ENCODE measurements at regions not wholly inside any gene's neighbourhood (a gene's known extent, or its start where the extent isn't known, plus 50 kb on each side); places are given as distances from the start of the nearest gene placed in this dataset.

DNA sequence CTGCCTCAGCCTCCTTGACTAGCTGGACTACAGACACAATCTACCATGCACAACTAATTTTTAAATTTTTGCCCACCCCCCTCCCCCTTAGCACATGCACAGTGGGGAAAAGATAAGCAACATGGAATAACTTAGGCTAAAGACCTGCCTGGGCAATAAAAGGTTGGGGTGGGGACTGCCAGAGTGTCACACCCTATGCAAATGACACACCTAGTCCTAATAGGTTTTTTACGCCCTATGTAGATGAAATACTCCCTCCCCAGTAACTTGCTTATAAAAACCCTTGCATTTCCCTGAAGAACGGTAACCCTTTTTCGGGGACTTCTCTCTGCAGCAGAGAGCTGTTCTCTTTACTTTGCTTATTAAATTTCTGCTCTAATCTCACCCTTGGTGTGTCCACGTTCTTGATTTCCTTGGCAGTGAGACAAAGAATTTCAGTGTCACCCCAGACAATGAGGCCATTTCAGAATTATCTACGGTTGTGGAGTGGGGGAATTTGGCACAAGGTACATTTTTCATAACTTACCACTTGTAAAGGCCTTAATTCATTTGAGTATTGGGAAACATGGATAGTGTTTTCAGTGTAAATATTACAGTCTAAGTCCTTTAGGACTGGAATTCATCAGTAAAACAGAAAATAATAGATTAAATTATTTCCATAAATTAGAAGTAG, 109.2 kb downstream of the NOL4 start:
- peaks cover 3% of the 10 kb centered on the region for H3K9me3 Mint-ChIP-seq
- TF ChIP-seq, protein P1, sequence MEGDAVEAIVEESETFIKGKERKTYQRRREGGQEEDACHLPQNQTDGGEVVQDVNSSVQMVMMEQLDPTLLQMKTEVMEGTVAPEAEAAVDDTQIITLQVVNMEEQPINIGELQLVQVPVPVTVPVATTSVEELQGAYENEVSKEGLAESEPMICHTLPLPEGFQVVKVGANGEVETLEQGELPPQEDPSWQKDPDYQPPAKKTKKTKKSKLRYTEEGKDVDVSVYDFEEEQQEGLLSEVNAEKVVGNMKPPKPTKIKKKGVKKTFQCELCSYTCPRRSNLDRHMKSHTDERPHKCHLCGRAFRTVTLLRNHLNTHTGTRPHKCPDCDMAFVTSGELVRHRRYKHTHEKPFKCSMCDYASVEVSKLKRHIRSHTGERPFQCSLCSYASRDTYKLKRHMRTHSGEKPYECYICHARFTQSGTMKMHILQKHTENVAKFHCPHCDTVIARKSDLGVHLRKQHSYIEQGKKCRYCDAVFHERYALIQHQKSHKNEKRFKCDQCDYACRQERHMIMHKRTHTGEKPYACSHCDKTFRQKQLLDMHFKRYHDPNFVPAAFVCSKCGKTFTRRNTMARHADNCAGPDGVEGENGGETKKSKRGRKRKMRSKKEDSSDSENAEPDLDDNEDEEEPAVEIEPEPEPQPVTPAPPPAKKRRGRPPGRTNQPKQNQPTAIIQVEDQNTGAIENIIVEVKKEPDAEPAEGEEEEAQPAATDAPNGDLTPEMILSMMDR (IDR thresholded peaks at IDR 0.05) = no peak
- intact Hi-C loops (cut with micrococcal nuclease) = no loop called here
- H3K27me3 Mint-ChIP-seq = no peaks in the 10 kb centered on the region
- ATAC-seq (no peak), DNase-seq (no peak)
- no peaks in the 10 kb centered on the region for H3K36me3 Mint-ChIP-seq (ENCODE audit: low read depth)
- H3K4me3 Mint-ChIP-seq = no peak overlapping the region
- CTCF ChIA-PET = interaction anchor here (0.7 kb wide), 2 partner anchors 397 to 595 kb away, joined by 3 to 4 read pairs; no protein-coding TSS in a partner anchor
- POLR2A ChIA-PET = no interaction called here
- H3K4me1 Mint-ChIP-seq (ENCODE audit: low read depth) = no peaks in the 10 kb centered on the region
- no peak overlapping the region for H3K27ac Mint-ChIP-seq

GRCh38 chr18:34114996-34115395, 109.7 kb downstream of the NOL4 start:
- TF ChIP-seq, protein P1 (IDR thresholded peaks at IDR 0.05) = no peak
- H3K36me3 Mint-ChIP-seq (ENCODE audit: low read depth) = no peaks in the 10 kb centered on the region
- intact Hi-C loops (cut with micrococcal nuclease) = no loop called here
- H3K27me3 Mint-ChIP-seq = no peaks in the 10 kb centered on the region
- no peak overlapping the region for H3K27ac Mint-ChIP-seq
- ChIA-PET POLR2A (no interaction called here), CTCF (interaction anchor here (0.7 kb wide), 2 partner anchors 396 to 596 kb away, joined by 3 to 4 read pairs; no protein-coding TSS in a partner anchor)
- no peaks in the 10 kb centered on the region for H3K4me1 Mint-ChIP-seq (ENCODE audit: low read depth)
- ATAC-seq (no peak), DNase-seq (no peak)
- peaks cover 3% of the 10 kb centered on the region for H3K9me3 Mint-ChIP-seq
- no peak overlapping the region for H3K4me3 Mint-ChIP-seq

DNA sequence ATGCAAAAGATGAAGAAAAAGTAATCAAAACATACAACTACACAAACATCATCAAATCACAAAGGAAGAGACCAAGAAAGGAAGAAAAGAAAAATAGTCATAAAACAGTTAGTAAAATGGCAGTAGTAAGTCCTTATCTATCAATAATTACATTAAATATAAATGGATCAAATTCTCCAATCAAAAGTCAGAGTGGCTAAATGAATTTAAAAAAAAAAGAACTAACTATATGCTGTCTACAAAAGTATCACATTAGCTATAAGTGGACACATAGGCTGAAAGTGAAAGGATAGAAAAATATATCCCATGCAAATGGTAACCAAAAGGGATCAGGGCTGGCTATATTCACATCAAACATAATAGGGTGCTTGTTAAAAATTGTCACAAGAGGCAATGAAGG, 116.5 kb downstream of the NOL4 start:
- ChIA-PET POLR2A (no interaction called here), CTCF (no interaction called here)
- no peak for ATAC-seq
- Mint-ChIP-seq H3K27me3 (no peaks in the 10 kb centered on the region), H3K4me3 (no peak overlapping the region), H3K27ac (no peak overlapping the region), H3K4me1 (ENCODE audit: low read depth) (no peaks in the 10 kb centered on the region), H3K9me3 (peaks cover 16% of the 10 kb centered on the region), H3K36me3 (ENCODE audit: low read depth) (no peaks in the 10 kb centered on the region)
- intact Hi-C loops (cut with micrococcal nuclease) = no loop called here
- DNase-seq = no peak
- TF ChIP-seq, protein P1 (IDR thresholded peaks at IDR 0.05) = no peak

- intact Hi-C loops (cut with micrococcal nuclease) = no loop called here
- Mint-ChIP-seq H3K9me3 (no peaks in the 10 kb centered on the region), H3K27ac (no peak overlapping the region), H3K27me3 (no peaks in the 10 kb centered on the region), H3K4me1 (ENCODE audit: low read depth) (no peaks in the 10 kb centered on the region), H3K36me3 (ENCODE audit: low read depth) (no peaks in the 10 kb centered on the region), H3K4me3 (no peak overlapping the region)
- ATAC-seq = no peak
- ChIA-PET CTCF (no interaction called here), POLR2A (no interaction called here)
- no peak for DNase-seq
- TF ChIP-seq, protein P1 (IDR thresholded peaks at IDR 0.05) = no peak
Observed at GRCh38 chr18:34098109-34098508, 126.6 kb downstream of the NOL4 start.

DNA sequence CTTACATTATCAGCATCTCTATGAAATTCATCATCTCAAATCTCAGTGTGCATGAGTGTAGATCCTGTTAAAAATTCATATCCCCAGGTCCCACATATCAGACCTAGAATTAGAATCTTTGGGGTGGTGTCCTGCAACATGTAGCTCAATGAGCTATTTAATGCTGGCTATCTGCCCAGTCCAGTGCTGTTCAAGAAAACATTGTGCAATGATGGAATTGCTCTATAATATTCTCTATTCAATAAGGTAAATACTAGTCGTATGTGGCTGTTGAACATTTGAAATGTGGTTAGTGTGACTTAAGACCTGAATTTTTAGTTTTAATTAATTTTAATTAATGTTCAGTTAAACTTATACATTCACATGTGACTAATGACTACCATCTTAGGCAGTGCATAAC, 127.4 kb downstream of the NOL4 start:
- DNase-seq = no peak
- TF ChIP-seq, protein P1 (IDR thresholded peaks at IDR 0.05) = no peak
- intact Hi-C loops (cut with micrococcal nuclease) = no loop called here
- ATAC-seq = no peak
- no peaks in the 10 kb centered on the region for H3K27me3 Mint-ChIP-seq
- no peak overlapping the region for H3K27ac Mint-ChIP-seq
- H3K36me3 Mint-ChIP-seq (ENCODE audit: low read depth) = no peaks in the 10 kb centered on the region
- no peak overlapping the region for H3K4me3 Mint-ChIP-seq
- H3K4me1 Mint-ChIP-seq (ENCODE audit: low read depth) = no peaks in the 10 kb centered on the region
- ChIA-PET POLR2A (no interaction called here), CTCF (no interaction called here)
- H3K9me3 Mint-ChIP-seq = no peaks in the 10 kb centered on the region
